GM12872 (cell line): ENCODE measurements at regions not wholly inside any gene's neighbourhood (a gene's known extent, or its start where the extent isn't known, plus 50 kb on each side); places are given as distances from the start of the nearest gene placed in this dataset.

Experiments used
- CTCF ChIP-seq: IDR thresholded peaks from 3 replicates; pipeline ENCODE4 v1.5.1; 2011; ENCODE audit warnings: low read depth, mild to moderate bottlenecking, low read length, moderate library complexity; ENCODE audit not compliant: insufficient read depth

- TF ChIP-seq CTCF: no peak
Observed at GRCh38 chr15:70289191-70289955, 191.7 kb upstream of the TLE3 start.

GRCh38 chr15:70286113-70286806, 188.5 kb upstream of the TLE3 start:
- no peak for TF ChIP-seq CTCF

- no peak for TF ChIP-seq CTCF
Observed at GRCh38 chr15:70284438-70285214, 186.9 kb upstream of the TLE3 start.

- no peak for TF ChIP-seq CTCF
Observed at GRCh38 chr15:70283511-70283910, 185.8 kb upstream of the TLE3 start.

- TF ChIP-seq CTCF: no peak
Observed at GRCh38 chr15:70281811-70282307, 184.1 kb upstream of the TLE3 start.

- TF ChIP-seq CTCF: no peak
Observed at GRCh38 chr15:70281261-70281810, 183.6 kb upstream of the TLE3 start.

- no peak for TF ChIP-seq CTCF
Observed at GRCh38 chr15:70280781-70281180, 183.1 kb upstream of the TLE3 start.
